HG03060 (cell line): ENCODE measurements at regions not wholly inside any gene's neighbourhood (a gene's known extent, or its start where the extent isn't known, plus 50 kb on each side); places are given as distances from the start of the nearest gene placed in this dataset.

Experiments used
- ATAC-seq: cut with Tn5 transposase; IDR thresholded peaks from one replicate; pipeline ENCODE4 v1.9.1; 2021; ENCODE audit warnings: low read depth, moderate number of reproducible peaks; ENCODE audit not compliant: unreplicated experiment

DNA sequence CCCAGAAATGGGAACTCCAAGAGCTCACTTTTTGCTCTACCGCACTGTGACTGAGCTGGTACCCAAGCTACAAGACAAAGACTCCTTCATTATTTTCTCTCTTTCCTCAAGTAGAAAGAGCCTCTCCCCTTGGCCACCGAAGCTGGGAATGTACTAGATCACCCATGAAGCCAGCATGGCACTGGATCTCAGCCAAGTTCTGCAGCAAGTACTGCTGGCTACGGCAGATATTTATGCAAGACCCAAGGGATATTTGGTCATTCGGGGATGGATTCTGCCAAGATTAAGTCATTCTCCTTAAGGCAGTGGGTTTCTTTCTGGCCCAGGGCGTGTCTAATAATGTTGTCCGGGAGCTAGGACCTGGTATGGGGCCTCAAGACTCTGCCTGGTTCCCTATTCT lies 633.5 kb downstream of the SLITRK1 start:
- no peak for ATAC-seq

DNA sequence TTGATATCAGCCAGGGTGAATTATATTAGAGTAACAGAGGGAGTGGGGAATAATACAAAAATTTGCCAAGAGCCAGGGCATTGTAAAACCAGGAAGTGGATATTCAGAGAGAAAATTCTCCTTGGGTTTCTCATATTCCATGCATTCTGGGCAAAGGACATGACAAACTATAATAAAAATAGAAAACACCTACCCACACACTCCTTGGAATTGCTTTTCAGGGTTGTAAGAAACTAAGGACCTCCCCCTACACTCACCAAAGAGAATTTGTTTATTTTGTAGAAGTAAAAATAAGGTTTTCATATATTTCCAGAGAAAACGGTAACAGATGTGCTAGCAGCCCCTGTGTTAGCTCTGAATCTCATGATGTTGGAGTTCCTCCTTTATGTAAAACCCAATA lies 649.6 kb downstream of the SLITRK1 start:
- no peak for ATAC-seq

DNA sequence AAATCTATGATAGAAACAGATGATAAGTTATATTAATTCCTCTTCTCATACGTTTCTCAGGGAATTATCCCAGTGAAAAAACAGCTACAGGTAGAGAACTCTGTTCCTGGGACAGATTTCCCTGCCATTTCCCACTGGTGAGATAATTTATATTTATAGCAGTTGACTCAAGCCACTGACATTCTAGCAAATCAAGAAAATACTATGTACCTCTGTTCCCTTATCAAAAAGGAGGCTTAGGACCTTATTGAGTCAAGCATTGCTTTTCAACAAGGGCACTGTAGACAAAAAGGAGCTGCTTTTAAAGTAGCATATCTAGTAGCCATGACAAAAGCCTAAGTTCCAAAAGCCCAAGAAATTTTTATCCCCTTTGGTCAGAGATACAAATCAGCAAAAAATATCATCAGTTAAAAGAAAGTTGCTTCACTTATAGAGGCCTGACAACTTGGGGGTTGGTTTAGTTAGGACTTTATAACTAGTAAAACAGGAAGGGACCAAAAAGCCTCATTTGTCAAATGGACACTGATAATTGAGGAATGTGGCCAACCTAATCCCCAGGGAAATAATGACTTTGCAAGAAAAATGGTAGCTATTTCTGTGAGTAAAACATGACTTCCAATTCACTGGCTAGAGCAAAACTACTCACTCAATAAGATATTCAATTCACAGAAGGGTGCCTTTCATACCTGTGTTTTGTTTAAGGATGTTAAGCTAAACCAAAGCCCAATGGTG lies 652.5 kb downstream of the SLITRK1 start:
- ATAC-seq: no peak

DNA sequence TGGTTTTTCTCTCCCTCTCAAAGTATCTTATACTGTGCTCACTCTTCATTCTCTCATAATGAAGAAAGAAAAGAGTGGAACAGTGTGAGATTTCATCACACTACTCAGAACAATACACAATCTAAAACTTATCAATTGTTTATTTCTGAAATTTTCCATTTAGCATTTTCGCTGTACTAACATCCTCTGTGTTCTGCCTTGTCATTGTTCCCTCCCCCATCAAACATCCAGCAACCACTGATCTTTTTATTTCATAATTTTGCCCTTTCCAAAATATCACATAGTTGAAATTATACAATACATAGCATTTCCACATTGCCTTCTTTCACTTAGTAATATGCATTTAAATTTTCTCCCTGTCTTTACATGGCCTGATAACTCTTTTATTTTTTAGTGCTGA lies 658.7 kb downstream of the SLITRK1 start:
- no peak for ATAC-seq

DNA sequence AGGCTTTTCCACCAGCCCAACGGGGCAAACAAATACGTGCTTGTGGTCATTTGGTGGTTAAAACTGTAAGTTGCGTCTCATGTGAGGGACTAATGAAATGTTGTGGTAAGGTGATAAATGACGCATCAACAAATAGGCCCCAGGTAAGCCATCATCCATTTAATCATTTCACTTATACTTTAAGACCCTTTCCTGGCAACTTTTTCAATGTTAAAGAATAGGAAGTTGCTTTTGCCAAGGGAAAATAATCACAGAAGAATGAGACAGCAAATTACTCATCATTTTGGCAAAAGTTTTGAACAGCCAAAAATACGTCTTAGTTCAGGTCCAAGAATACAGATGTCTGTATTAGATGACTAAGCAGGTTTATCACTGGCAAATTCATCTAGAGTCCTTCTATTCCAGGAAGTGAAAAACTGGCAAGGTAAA lies 660.4 kb downstream of the SLITRK1 start:
- ATAC-seq: no peak

DNA sequence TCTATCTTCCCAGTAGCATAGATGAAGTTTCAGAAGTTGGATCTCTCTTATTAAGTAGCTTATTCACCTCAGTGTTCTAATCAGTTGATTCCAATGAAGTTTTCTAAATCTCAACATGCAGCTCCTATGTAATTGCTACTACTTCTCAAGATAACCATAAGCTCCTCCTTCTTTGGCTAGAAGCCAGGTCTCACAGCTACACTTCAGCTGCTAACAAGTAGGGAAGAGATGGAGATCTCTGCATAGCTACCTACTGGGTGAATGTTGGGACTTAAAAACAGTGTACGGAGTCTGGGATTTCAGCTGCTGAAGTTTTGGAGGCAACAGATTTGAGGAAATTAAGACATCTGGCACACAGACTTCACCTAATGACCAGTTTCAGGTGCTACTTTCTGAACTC lies 661.0 kb downstream of the SLITRK1 start:
- no peak for ATAC-seq

DNA sequence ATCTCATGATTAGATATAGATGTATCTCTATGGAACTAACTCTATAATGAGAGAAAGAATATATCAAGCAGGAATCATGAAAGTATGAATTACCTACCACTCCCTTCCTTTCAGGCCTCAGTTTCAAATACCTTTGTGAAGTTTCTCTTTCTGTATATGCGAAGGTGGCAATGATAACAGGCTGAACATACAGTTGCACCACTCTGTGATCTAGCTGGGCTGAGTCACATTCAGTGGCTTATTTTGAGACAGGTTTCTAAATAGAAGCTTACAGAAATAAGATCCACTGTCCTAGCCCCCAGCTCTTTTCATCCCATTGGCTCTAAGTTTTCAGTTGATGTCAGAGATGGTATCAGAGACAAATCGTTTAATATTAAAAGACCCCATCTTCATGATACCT lies 662.0 kb downstream of the SLITRK1 start:
- ATAC-seq: no peak

DNA sequence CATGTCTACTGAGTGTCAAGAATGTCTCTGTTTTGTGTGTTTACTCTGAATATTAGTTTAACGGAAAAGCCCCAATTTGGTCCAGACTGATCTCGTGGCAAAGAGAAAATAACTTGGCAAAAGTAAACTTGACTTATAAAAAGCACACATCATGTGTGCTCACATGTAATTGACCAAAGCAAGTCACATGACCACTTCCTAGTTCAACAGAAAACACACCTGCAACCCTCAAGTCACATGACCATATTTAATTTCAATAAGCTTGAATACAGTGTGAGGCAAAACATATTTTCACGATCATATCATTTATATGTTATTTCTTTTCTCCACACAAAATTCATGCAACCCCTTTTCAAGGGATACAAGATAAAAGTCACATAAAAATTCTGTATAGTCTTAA lies 662.4 kb downstream of the SLITRK1 start:
- ATAC-seq: no peak

DNA sequence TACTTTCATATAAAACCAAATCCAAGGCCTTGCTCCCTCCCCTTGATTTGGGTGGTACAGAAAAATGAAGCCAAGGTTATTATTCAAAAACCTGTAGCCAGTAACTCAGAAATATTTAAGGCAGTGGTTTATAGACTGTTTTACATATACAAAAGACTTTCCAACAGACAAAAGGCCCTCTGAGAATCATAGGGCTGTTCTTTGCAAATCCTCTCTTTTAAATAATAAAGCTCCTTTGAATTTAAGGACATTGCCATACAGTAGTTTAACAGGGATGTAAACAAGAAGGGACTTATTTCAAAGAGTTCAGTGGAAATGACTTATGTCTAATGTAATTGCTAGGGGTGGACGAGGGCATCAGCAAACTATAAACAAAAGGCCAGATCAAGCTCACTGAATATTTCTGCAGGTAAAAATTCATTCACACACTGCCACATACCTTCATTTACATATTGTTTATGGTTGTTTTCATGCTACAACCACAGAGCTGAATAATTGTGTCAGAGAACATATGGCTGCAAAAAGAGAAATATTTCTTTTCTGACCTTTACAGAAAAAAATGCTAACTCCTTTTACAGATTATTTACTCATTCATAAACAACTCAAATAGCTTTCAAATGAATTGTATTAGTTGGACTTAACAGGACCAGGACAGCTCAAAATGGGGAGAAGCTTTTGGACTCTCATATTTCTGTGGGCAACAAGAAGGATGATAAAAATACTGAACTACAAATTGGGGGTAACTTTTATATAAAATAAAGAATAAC lies 665.6 kb downstream of the SLITRK1 start:
- ATAC-seq: no peak

DNA sequence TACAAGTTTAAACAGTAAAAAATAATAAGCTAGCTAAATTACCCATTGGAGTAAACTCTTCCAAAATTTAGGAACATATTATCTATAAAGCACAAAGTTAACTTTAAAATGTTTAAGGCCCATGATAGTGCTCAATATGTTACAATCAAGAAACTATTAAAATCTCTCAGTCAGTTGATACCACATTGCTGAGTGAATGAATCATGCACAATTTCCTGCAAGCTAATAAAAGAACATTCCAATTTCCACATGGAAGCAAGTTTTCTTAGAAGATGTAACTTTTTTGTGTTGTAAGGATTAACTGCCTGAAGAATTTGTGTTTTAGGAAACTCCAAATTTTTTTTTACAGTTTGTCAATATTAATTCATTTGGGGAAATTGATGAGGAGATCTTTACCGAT lies 666.6 kb downstream of the SLITRK1 start:
- ATAC-seq: no peak

DNA sequence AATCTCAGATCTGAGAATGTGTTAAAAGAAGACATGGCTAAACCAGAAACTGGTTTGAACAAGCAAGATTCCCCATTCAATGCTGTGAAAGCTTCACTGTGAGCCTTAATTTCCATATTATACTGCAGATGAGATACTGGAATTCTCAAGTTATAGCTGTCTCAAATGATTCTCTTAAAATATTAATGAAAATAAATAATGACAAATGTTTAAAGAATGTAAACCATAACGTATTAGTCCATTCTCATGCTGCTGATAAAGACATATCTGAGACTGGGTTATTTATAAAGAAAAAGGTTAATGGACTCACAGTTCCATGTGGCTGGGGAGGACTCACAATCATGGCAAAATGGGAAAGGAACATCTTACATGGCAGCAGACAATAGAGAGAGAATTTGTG lies 667.8 kb downstream of the SLITRK1 start:
- no peak for ATAC-seq

DNA sequence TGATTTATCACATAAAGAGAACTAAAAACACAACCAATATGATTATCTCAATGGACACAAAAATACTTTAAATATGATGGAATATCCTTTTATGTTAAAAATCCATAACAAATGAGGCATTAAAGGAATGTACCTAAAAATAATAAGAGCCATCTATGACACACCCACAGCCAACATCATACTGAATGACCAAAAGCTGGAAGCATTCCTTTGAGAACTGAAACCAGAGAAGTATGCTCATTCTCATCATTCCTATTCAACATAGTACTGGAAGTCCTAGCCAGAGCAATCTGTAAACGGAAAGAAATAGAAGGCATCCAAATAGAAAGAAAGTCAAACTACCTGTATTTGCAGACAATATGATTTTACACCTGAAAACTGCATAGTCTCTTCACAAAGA lies 671.0 kb downstream of the SLITRK1 start:
- ATAC-seq: no peak

DNA sequence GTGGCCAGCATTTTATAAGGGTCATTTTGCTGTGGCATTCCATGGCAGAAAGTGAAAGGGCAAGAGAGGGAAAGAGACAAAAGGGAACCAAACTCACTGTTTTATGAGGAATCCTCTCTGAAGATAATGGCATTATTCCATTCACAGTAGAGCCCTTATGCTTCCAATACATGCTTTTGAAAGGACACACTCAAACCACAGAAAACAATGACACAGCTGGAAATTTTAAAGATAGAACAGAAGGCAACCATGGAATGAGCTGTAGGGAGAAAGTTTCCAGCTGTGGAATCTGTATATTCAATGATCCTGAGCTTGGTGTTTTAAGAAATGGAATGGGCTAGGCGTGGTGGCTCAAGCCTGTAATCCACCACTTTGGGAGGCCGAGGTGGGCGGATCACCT lies 677.4 kb downstream of the SLITRK1 start:
- ATAC-seq: no peak

DNA sequence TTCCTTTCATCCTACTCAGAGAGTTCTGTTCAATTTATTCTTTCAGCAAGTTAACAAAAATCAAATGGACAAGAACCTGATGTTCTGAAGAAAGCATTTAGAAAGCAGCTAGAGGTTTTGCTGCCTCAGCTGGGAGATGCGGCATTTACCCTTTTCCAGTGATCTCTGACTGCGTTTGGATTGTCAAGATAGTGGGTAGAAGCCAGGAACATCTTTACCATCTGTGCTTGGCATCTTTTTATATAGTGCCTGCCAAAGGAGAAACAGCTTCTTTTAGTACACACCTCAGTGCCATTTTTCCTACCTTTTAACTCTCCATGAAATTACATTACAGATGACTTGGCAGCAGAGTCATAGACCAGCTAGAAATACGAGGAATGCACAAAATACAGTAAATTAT lies 680.8 kb downstream of the SLITRK1 start:
- ATAC-seq: no peak

DNA sequence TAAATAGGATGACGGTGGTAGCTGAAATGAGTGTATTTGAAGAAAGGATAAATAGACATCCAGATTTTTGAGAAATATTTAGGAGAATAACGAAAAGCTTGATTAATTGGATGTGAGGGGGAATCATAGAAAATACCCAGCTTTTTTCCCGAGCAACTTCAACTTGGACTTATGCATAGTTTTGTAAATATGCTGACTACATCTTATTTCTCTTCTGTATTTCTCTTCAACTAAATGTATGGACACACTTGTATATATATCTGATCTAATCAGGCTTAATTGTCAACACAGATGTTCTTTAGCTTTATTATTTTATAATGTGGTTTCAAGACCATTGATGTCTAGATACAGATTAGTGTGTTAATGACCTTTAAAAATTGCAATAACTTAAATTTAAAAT lies 685.0 kb downstream of the SLITRK1 start:
- ATAC-seq: no peak

DNA sequence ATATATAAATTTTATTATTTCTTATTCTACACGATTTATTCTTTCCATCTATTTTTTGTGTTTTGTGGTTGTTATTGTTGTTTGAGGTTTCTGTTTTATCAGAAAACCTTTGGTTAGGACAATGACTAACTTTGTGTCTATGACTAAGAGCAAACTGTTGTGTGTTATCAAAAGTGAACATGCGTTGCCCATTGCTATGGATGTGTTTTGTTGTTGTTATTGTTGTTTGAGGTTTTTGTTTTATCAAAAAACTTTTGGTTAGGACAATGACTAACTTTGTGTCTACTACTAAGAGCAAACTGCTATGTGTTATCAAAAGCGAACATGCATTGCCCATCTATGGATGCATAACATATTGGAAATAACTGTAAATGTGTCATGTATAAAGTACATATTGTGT lies 692.3 kb downstream of the SLITRK1 start:
- no peak for ATAC-seq

DNA sequence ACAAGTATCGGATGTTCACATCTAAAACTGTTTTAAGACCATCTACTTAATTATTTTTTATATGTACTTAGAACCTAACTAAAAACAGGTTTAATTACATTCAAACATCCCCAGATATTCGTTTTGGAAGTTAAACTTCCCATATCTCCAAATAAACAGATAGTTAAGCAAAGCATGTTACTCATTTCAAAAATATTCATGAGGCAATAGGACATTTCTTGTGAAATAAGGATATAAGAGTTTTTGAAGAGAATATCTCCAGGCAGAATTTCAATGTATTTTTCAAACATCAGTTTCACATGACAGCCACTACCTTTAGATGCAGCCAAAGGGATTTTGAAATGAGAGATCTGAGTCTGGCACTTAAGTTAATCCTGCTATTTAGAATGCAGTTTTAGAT lies 697.5 kb downstream of the SLITRK1 start:
- ATAC-seq: no peak

DNA sequence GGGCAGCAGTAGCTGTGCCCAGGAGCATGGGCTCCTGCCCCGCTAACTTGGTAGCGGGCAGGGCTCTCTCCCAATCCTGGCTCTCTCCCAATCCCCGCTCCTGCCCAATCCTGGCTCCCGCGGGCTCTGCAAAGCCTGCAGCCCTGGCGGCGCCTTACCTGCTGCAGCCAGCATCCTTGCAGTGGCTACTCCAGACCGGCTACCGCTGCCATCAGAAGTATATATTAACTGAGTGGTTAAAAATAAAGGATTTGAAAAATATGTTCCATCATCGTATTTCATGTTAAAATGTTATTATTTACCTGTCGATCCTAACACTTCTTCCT lies 698.2 kb downstream of the SLITRK1 start:
- ATAC-seq: no peak

DNA sequence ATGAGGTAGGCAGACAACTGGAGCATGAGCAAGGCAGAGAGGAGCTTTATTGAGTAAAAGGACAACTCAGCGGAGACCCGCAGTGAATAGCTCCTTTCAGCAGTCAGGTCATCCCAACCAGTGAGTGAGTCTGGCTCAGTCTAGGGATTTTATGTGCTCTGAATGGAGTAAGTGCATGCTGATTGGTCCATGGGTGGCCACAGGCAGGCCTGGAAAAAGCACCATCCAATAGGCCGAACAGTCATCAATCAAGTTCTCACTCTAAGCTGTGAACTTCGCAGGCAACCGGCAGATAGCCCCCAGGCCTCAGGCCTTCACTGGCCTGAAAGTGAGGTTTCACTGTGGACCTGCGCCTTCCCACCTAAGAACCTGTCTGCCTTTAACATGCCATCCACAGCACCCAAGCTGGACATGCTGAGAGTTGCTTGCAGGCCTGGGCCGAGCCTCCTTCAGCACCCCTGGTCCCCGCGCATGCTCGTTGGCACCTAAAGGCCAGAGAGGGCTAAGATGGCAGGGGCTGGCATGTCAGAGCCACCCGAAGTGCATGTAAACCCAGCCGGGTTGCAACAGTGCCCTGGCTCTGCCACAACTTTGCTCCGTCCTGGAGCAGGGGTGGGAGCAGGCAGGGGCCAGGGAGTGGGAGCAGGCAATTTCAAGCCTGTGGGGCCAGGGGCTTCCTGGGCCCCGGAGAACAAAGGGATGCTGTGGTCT lies 698.7 kb downstream of the SLITRK1 start:
- no peak for ATAC-seq

DNA sequence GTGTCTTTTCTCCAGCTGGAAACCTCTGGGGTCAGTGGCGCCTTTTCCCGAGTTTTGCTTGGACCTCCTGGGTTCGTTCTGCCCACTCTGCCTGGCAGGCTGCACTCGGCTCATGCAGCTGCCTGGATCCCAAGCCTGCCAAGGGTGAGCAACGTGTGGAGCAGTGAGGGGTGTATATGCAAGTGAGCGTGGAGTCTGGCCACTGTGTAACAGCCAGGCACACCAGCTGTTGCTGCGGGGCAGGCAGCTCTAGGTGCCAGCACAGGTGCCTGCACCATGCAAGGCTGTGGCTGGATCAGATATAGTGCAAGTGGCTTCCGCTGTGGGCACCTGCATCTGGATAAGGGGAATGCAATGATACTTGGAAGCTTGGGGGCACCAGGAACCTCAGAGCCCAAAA lies 699.4 kb downstream of the SLITRK1 start:
- no peak for ATAC-seq

DNA sequence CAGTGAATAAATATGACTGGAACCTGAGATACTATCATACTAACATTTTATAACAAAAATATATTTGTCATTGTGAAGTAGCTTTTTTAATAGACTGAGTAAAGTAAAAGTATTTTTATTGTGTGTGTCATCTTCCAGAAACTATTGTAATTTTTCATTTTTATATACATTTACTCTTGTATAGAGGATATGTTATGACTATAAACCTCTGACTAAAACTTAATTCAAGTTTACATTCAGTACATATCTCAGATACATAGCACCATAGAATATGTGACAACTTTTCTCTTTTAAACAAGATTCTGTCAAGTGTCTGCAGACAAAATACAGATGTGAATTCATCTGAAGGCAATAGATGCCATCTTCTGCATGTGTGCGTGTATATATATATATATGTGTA lies 704.3 kb downstream of the SLITRK1 start:
- ATAC-seq: no peak

DNA sequence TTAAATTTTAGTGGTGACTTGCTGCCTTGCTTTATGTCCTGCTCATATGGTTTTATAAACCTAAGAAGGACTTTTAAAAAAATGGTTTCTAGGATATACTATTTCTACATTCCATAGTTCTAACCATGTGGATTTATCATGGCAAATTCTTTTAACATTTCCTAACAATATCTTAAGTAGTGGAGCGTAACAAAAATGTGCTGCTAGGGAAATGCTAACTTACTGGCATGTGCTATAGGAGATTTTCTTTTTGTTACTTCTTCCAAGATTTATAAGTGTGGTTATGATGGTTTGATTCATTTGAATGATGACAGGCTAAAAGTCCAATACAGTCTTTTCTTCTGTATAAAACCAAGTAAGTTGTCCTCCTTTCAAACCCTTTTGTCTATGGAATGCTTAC lies 713.7 kb downstream of the SLITRK1 start:
- no peak for ATAC-seq
